Tibial nerve (tissue), 3 donors: ENCODE measurements at regions not wholly inside any gene's neighbourhood (a gene's known extent, or its start where the extent isn't known, plus 50 kb on each side); places are given as distances from the start of the nearest gene placed in this dataset.

Source experiments
- POLR2A ChIP-seq, 2 donors: fragments of 450-650 bp; IDR thresholded peaks; one replicate each; pipeline ENCODE4 v1.6.1; 2017; ENCODE audit warnings: antibody characterized with exemption in 2 of 2, mild to moderate bottlenecking in 2 of 2, moderate library complexity in 2 of 2
- TF ChIP-seq, protein P1 (sequence below), 5 experiments: fragments of 200-600 bp in 3 of 5; fragments of 450-650 bp in 2 of 5; sonication (generic) in 3 of 5; IDR thresholded peaks; one replicate each; pipeline ENCODE4 v1.5.1; 2016 to 2019; ENCODE audit warnings: antibody characterized with exemption in 5 of 5, mild to moderate bottlenecking in 3 of 5, moderate library complexity in 2 of 5

DNA sequence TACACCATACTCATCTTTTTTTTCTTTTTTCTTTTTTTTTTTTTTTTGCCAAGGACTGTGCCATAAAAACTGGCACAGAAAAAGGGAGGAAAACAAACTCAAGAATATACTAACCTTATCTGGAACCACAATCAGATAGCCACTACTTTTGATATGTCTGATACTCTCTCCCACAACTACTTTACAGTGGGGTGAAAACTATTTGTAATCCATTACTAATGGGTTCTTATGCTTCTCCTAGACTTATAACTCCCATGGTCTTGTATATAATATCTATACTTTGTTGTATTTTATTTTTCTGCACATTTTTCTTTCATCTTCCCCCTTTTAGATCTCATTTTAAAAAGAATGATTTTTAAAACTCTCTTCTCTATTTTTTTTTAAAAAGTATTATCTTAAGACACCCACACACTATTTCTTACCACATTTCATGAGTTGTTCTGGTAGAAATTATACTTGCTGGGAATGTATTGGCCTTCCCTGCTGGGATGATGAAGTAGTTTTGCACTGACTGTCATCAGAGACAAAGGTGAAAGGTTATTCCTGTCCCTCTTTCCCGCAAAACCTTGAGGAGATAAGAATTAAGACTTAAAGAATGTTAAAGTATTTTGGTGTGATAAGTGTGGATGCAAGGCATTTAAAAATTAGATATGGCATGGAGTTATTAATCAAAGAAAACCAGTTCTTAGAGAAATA, 146.7 kb upstream of the KLF12 start:
- TF ChIP-seq, protein P1, sequence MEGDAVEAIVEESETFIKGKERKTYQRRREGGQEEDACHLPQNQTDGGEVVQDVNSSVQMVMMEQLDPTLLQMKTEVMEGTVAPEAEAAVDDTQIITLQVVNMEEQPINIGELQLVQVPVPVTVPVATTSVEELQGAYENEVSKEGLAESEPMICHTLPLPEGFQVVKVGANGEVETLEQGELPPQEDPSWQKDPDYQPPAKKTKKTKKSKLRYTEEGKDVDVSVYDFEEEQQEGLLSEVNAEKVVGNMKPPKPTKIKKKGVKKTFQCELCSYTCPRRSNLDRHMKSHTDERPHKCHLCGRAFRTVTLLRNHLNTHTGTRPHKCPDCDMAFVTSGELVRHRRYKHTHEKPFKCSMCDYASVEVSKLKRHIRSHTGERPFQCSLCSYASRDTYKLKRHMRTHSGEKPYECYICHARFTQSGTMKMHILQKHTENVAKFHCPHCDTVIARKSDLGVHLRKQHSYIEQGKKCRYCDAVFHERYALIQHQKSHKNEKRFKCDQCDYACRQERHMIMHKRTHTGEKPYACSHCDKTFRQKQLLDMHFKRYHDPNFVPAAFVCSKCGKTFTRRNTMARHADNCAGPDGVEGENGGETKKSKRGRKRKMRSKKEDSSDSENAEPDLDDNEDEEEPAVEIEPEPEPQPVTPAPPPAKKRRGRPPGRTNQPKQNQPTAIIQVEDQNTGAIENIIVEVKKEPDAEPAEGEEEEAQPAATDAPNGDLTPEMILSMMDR (IDR thresholded peaks at IDR 0.05), result no peak
- no peak for TF ChIP-seq POLR2A (IDR thresholded peaks at IDR 0.05)
